ENCODE measurements at regions not wholly inside any gene's neighbourhood (a gene's known extent, or its start where the extent isn't known, plus 50 kb on each side); places are given as distances from the start of the nearest gene placed in this dataset.

DNA sequence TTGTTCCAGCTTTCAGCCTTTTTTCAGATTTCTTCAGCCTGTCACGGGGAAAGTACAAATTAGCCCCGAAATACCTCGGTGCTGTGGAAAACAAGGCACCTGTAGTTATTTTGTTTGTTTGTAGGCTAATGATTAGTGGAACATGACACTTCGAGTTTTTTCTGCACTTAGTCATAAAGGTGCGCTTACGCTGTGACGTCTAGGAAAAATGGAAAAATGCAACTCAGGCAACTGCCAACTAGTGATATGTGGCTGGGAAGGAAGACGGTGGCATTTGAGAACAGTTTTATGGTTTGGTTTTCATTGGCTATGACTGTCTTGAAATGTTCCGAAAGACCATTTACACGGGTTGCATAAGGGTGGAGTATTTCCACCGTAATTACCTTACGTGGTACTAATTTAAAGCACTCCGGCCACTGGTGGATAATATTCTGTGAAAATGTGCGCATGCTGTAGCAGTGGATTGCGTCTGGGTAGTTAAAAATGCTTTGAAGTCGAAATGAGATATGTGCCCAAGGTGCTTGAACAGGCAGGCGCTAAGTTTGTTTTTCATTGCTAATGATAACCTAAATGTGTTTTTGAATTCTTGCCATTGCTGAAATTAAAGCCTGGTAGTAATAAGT is 94.5 kb upstream of the CELF2 start:
- DNase-seq (ENCODE audit: low read depth, low spot score): no peak

DNA sequence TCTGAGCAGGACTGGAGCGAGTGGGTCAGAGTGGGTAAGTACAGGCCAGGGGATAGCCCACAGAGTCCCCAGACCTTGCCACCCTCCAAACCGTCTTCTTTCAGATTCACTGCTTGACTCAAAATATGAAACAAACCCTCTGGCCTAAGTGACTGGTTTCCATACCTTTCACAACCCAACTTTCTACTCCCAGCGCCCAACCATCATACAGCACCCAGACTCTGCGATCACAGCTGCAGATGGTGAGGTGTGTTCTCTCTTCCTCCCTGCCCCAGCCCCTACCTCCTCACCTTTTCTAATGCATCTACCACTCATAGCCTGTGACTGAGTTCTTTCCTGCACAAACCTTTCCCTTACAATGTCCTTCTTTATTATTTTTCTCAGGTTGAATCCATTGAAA is 92.0 kb upstream of the CELF2 start:
- DNase-seq (ENCODE audit: low read depth, low spot score): no peak

DNA sequence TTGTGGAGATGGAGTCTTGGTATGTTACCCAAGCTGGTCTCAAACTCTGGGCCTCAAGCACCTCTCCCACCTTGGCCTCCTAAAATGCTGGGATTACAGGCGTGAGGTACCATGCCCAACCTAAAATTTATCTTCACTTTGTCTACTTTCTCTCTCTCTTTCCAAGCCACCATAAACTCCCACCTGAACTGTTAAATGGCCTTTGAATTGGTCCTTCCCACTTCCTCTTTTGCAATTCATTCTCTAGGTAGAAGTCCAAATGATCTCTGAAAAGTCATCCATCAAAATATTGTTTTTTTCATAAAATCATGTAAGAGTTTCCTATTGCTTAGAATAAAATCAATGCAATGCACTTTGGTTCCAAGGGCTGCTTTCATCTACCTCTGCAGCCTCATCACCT is 90.1 kb upstream of the CELF2 start:
- DNase-seq (ENCODE audit: low read depth, low spot score): no peak

DNA sequence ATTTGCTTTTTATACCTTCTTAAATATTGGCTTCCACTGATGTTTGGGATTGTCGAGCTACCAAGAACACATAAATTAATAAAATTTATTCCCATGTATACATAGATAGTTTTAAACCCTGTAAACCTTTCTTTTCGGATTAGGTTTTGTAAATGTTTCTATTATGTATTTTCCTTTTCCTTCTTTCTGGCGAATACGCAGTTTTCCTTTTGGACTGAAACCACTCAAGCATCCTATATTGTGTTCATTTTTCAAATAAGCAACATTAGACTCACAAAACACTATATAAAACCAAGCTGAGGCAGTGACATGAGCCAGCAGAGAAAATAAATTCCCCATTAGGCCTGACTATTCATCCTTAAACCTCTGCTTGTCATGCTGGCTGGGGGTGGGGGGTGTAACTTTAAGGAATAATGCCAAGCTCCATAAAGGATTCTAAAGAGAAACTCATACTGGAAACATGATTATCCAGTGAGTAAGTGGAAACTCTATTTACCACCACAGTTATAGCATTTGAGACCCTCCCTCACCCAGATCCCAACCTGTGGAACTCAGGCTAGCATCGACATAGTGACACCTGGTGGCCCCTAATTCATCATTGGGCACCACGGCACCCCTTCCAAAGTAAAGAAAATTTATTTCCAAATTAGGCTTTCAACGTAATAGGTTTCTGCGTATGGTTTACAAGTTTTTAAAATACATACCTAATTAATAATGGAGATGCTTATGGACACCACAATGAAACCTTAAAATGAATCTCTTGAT is 86.5 kb upstream of the CELF2 start:
- no peak for DNase-seq (ENCODE audit: low read depth, low spot score)

DNA sequence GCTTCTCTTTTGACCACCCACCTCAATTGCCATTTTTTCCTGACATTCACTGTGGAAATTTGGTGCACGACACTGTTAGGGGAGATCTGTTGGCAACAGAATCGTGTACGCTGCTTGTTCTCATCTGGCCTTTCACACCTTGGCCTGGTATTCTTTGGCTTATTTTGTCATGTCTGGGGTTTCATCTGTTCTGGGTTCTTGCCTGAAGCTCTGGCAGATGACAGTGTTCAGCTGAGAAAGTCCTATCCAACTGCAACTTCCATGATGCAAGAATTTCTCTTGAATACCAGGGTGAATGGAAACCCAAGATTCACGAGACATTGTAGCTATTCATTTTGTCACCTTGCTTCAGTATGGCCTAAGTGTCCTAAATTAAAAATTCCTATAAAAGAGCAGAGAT is 82.6 kb upstream of the CELF2 start:
- no peak for DNase-seq (ENCODE audit: low read depth, low spot score)

DNA sequence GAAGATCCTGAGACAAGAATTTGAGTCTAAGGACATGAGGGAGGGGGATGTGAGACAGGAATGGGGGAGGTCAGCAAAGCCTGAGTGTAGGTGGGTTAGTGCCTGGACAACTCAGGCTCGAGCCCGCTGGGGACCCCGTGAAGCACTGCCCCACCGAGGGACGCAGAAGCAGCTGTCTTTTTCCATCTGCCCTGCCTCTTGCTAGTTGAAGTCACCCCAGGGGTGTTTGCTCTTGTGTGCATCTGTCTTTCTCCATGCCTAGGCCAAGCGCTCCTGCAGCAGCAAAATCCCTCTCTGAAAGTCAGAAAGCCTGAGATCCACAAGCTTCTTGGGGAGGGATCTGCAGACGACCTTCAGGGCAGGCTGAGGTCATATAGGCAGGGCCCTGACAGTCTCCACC is 79.0 kb upstream of the CELF2 start:
- no peak for DNase-seq (ENCODE audit: low read depth, low spot score)

DNA sequence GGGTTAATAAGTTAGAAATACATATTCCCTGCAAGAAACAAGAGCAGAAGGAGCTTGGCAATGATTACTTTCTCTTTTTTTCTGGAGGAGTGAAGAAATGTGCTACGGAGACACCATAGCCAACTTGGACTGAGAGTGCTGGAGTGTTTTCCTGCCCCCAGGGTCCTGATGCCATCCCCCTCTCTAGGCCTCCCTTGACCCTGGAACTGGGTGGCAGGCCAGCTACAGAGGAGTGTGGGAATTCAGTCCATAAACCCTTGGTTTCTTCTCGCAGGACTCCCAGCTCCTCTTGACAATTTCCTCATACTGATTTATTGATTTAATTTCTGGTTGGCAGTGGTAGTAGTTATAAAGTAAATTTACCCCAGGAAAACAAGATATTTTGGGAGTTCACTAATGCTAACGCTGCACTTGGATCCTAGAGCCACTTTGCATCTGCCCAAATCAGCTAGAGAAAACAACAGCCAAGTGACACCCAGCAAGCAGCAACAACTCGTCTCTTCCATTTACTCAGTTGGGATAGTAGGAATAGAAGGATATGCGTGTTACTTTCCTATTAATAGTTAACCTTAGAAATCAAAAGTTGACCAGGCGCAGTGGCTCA is 76.4 kb upstream of the CELF2 start:
- no peak for DNase-seq (ENCODE audit: low read depth, low spot score)

DNA sequence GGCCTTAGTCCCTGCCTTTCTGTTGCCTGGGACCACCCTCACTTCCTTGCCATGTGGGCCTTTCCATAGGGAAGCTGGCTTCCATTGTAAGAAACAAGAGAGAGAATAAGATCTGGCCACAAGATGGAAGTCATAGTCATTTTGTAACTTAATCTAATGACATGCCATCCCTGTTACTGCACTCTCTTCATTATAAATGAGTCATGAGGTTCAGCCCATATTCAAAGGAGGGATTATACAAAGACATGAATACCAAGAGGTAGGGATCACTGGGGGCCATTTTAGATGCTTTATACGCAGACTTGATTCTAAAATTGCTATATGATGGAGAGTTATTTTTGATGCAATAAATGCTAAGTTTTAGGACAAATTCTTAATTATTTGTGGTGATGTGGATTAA is 75.2 kb upstream of the CELF2 start:
- DNase-seq (ENCODE audit: low read depth, low spot score): no peak

DNA sequence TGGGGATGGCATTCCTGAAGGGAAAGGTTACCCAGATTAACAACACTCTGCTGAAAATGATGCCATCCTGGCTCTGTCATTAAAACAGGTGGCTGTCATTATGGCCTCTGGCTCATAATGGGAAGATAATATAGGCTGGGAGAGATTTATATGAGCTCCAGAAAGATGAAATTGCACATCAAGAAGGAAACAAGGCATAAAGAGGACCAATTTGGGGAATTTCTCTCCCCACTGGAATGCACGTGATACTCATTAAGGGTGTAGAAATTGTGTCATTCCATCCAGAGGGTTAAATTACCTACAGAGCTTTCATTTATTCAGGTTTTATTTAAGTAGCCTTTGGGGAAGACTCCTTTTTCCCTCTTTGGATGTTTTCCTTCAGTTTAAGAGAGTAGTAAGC is 71.6 kb upstream of the CELF2 start:
- no peak for DNase-seq (ENCODE audit: low read depth, low spot score)

DNA sequence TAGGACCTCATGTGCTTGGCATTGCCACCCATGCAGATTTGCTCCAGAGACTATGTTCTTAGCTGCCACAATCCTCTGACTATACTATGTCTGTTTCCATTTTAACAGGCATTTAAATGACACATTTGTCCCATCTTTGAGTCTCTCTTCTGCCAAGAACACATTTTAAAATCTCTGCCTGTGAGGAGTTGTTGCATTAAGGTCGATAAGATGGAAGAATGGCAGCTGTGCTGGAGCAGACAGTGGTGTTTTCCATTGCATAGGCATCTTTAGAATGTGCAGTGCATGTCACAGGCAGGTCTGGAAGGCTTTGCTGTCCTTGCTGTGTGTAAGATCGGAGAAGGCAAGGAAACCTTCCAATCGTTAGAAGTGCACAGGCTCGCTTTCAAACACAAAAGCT is 70.9 kb upstream of the CELF2 start:
- DNase-seq (ENCODE audit: low read depth, low spot score): no peak

DNA sequence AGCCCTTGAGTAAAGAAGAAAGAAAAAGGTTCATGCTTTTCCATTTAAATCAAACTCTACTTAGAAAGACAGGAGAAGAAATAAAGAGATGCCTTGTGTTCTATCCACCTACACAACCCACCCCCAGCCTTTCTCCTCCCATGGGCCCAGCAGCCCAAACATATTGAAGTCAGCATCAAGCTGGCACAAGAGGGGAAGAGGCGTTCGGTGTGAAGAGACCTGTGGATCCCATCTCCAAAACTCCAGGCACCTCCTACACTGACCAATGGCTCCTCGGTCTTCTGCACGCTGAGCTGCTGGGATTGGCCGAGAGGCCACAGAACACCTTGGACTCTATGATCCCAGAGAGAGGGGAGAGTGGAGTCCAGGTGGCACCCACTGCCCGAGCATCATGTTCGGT is 66.0 kb upstream of the CELF2 start:
- DNase-seq (ENCODE audit: low read depth, low spot score): no peak

DNA sequence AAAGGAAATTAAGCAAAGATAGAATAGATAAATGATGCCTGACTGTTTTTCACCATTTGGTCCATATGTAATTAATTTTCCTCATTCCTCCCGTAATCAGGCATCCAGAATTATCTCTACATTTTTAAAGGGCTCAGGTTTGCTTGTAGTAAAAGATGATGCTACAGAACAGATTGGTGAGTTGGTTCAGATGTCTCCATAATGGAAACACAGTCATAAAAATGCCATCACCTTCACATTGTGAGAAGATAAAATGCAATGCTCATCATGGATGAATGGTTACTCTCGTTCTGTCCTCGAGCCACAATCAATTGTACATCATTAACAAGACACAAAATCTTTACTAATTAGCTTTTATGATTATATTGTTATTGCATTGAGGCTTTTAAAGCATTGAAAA is 64.9 kb upstream of the CELF2 start:
- DNase-seq (ENCODE audit: low read depth, low spot score): no peak

DNA sequence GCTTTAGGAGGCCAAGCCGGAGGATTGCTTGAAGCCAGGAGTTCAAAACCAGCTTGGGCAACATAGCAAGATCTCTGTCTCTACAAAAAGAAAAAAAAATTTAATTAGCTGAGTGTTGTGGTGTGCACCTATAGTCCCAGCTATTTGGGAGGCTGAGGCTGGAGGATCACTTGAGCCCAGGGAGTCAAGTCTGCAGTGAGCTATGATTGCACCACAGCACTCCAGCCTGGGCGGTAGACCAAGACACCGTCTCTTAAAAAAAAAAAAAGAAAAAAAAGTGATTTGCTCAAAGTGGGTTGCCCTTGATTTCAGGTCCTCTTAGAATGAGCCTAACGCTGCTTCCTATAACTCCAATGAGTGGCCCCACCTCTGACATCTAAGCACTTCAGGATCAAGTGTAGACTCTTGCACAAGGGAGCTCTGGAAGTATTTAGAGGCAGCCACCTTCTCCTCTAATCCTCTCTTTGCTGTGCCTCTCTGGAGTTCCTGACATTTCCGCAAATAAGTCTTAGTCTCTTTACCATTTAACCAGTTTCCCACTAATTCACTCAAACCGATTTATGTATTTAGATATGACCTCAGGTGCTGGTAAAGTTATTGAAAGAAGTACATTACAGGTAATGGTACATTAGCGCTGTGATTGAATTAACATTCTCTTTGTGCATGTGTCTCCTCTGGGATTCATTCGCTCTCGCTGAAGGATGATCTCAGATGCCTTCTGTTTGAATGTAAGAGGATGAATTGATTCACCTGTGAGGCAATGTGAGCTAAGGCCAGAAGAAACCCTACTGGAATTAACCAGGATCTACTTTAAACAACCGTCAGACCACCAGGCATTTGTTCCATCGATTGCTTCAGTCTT is 60.8 kb upstream of the CELF2 start:
- no peak for DNase-seq (ENCODE audit: low read depth, low spot score)

DNA sequence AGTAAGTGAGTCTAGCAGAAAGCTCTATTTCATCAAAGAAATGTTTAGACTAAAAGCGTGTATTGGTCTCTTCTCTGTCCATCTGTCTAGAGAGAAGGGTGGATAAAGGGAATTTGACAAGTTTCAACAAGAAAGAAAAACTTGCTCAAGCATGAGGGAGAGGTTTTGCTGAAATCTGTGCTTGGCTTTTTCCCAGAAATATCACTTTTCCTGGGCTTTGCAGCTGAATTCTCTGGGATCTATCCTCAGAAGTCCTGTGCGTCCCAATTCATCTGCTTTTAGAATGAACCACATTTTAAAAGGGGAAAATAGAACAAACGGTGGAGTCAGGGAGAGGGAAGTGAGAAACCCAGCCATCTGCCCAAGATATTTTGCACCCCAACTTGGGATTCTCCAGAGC is 59.6 kb upstream of the CELF2 start:
- DNase-seq (ENCODE audit: low read depth, low spot score): no peak

DNA sequence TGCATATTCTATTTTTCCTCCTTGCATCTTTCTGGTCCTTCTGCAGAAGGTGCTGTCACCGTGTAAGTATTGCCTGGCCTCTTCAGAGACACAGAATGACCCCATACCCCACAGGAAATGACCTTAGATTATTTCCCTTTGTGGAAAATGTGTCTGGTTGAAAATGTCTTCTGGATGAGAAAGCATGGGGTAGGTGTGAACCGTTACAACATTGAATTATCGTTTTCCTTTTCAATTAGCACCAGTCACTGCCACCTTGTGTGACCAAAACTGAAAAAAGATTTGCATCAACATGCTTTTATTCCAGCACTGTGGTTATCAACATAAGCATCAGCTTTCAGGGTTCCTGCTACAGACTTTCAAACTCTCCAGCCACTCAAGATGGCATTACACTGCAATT is 58.0 kb upstream of the CELF2 start:
- no peak for DNase-seq (ENCODE audit: low read depth, low spot score)

DNA sequence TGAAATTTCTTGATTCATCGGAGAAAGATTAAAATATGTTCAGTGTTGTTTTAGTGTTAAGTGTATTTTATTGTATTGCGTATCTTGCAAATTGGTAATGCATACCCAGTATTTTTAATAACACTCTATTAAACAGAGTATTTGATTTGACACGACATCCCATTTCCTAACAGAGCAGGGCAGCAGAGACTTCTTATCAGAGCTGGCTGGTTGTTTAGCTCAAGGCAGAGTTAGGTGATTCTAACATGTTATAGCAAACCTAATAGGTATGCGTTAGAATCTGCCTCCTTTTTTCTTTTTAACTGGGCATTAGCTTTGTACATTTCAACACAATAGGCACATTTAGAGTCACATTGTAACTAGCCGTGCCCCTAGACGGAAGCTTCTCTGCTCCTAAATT is 57.1 kb upstream of the CELF2 start:
- DNase-seq (ENCODE audit: low read depth, low spot score): no peak

DNA sequence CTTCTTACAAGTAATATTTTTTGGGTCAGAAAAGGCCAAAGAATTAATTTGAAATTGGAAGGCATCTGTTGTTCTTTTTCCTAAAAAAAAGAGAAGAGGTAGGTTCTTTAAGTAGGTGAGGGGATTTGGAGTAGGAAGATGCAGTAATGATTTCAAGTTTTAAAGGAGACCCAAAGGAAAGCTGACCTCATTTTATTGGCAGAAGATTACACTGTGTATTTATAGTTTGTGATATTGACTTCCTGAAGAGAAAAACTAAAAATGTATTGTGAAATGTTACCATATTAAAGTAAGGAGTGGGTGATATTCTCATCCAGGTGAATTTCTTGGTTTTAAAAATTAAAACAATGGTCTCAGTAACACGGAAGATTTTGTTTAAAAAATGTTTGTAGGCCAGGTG is 56.6 kb upstream of the CELF2 start:
- DNase-seq (ENCODE audit: low read depth, low spot score): no peak

DNA sequence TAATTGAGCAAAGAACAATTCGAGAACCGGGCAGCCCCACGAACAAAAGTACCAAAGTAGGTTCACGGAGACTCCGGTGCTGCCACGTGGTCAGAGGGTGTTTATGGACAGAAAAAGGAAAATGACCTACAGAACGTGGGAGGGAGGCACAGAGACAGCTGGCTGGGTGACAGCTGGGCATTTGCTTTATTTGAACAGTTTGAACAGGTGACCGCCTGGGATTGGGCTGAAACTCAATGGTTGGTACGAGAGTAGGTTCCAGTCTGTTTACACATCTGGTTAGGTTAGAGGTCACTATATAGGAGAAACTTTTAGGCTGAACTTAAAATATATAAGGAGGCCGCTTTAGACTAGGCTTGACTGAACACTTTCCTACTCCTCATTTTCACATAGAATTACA is 50.6 kb upstream of the CELF2 start:
- no peak for DNase-seq (ENCODE audit: low read depth, low spot score)

DNA sequence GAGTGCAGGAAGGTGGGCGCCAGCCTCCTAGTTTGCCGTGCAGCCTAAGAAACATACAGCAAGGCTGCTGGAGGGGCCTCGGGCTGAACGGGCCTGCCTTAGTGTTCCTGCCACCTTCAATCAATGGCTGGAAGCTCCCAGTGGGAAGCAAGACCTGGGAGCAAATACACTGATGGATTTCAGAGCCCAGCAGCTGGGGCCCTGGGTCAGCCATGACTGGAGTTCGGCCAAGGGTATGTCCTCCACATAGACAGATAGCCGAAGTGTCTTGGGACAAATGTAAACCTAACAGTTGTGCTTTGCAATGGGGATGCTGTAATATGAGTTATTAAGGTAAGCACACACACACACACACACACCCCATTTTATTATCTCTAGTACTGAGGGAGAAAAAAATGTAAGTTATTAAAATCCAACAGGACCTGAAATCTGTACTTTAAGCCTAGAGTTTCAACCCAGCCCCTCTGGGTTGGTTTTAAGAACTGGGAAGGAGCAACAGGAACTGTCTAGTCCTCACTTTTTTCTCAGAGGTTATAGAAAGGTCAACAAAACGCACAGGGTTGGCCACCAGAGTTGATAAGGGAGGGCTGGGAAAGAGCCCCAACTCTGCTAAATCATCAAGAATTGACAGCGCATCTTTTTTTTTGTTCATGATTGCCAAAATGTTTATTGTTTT is 50.0 kb upstream of the CELF2 start:
- no peak for DNase-seq (ENCODE audit: low read depth, low spot score)

All from iPS DF 19.7 (cell line).